Mesenchymal stem cell (in vitro differentiated cells and primary cell): ENCODE measurements at regions not wholly inside any gene's neighbourhood (a gene's known extent, or its start where the extent isn't known, plus 50 kb on each side); places are given as distances from the start of the nearest gene placed in this dataset.
"Not testable (repeated sequence)": the region's sequence is repeated elsewhere in the genome, so short reads cannot be mapped to it uniquely, and the experiment has no call there.

ENCODE experiments used
- DNase-seq: peaks from one replicate; pipeline ENCODE4 v3.0.0-alpha.2; 2013
- H2AFZ ChIP-seq: one replicate; pipeline ENCODE4 v1.6.1; 2013; ENCODE audit warnings: low read depth, mild to moderate bottlenecking, control low read depth, inconsistent platforms, low read length, moderate library complexity
- H2AK5ac ChIP-seq: 2 replicates; pipeline ENCODE4 v1.6.1; 2013; ENCODE audit warnings: low read length, moderate library complexity, mild to moderate bottlenecking, inconsistent platforms; ENCODE audit not compliant: severe bottlenecking
- H2BK120ac ChIP-seq: one replicate; pipeline ENCODE4 v1.6.1; 2013; ENCODE audit warnings: low read depth, mild to moderate bottlenecking, inconsistent platforms, low read length, moderate library complexity
- H2BK12ac ChIP-seq, 2 experiments: one replicate each; pipeline ENCODE4 v1.6.1; 2013; ENCODE audit warnings: inconsistent platforms in 2 of 2, low read length in 2 of 2, mild to moderate bottlenecking in 2 of 2, moderate library complexity in 2 of 2, control low read depth in 1 of 2
- H2BK15ac ChIP-seq: one replicate; pipeline ENCODE4 v1.6.1; 2013; ENCODE audit warnings: mild to moderate bottlenecking, low read depth, inconsistent platforms; ENCODE audit not compliant: poor library complexity, severe bottlenecking
- H2BK5ac ChIP-seq: 2 replicates; pipeline ENCODE4 v1.6.1; 2013; ENCODE audit warnings: low read depth, mild to moderate bottlenecking, low read length, control low read depth, inconsistent platforms; ENCODE audit not compliant: poor library complexity, severe bottlenecking
- H3K14ac ChIP-seq, 2 experiments: one replicate each; pipeline ENCODE4 v1.6.1; 2013; ENCODE audit warnings: inconsistent platforms in 2 of 2, low read length in 2 of 2, control low read depth in 1 of 2, mild to moderate bottlenecking in 1 of 2, moderate library complexity in 1 of 2
- H3K18ac ChIP-seq, 2 experiments: one replicate each; pipeline ENCODE4 v1.6.1; 2013; ENCODE audit warnings: inconsistent platforms in 2 of 2, low read length in 2 of 2, control low read depth in 1 of 2, low read depth in 1 of 2, mild to moderate bottlenecking in 1 of 2
- H3K23ac ChIP-seq, 2 experiments: one replicate each; pipeline ENCODE4 v1.6.1; 2013; ENCODE audit warnings: inconsistent platforms in 2 of 2, low read length in 2 of 2, mild to moderate bottlenecking in 2 of 2, moderate library complexity in 2 of 2, control low read depth in 1 of 2
- H3K27ac ChIP-seq: 2 replicates; pipeline ENCODE4 v1.5.1; 2013; ENCODE audit warnings: mild to moderate bottlenecking, moderate library complexity, low read length, control low read depth, inconsistent platforms; ENCODE audit not compliant: poor library complexity, severe bottlenecking
- H3K27me3 ChIP-seq, 2 experiments: 2 replicates each; pipeline versions ENCODE4 v1.6.1 to v1.7.0; 2013; ENCODE audit warnings: low read length in 2 of 2, mild to moderate bottlenecking in 2 of 2, moderate library complexity in 2 of 2, control low read depth in 1 of 2, inconsistent platforms in 1 of 2; ENCODE audit not compliant: control insufficient read depth in 1 of 2, insufficient read depth in 1 of 2
- H3K36me3 ChIP-seq, 2 experiments: 2 replicates each; pipeline versions ENCODE4 v1.6.1 to v1.7.0; 2013; ENCODE audit warnings: low read length in 2 of 2, control low read depth in 1 of 2, inconsistent platforms in 1 of 2, low read depth in 1 of 2, mild to moderate bottlenecking in 1 of 2; ENCODE audit not compliant: insufficient read depth in 2 of 2, control insufficient read depth in 1 of 2
- H3K4ac ChIP-seq, 2 experiments: one replicate each; pipeline ENCODE4 v1.6.1; 2013; ENCODE audit warnings: inconsistent platforms in 2 of 2, low read length in 2 of 2, mild to moderate bottlenecking in 2 of 2, moderate library complexity in 2 of 2, control low read depth in 1 of 2, low read depth in 1 of 2
- H3K4me1 ChIP-seq: 2 replicates; pipeline ENCODE4 v1.6.1; 2013; ENCODE audit warnings: low read depth, low read length, control low read depth; ENCODE audit not compliant: control insufficient read depth, insufficient read depth
- H3K4me2 ChIP-seq: 2 replicates; pipeline ENCODE4 v1.6.1; 2013; ENCODE audit warnings: low read length, mild to moderate bottlenecking, inconsistent platforms; ENCODE audit not compliant: poor library complexity, severe bottlenecking
- H3K4me3 ChIP-seq, 2 experiments: 2 replicates each; pipeline versions ENCODE4 v1.5.1 to v1.7.0; 2013; ENCODE audit warnings: low read length in 2 of 2, mild to moderate bottlenecking in 2 of 2, control low read depth in 1 of 2, low read depth in 1 of 2; ENCODE audit not compliant: insufficient read depth in 1 of 2
- H3K79me1 ChIP-seq: replicated peaks from 2 replicates; pipeline ENCODE4 v1.6.1; 2013; ENCODE audit warnings: mild to moderate bottlenecking, control low read depth, low read length, inconsistent platforms; ENCODE audit not compliant: poor library complexity, severe bottlenecking
- H3K9ac ChIP-seq: 2 replicates; pipeline ENCODE4 v1.7.0; 2013; ENCODE audit warnings: mild to moderate bottlenecking, low read length, moderate library complexity
- H3K9me3 ChIP-seq: 2 replicates; pipeline ENCODE4 v1.7.0; 2013; ENCODE audit warnings: mild to moderate bottlenecking, low read length; ENCODE audit not compliant: control insufficient read depth
- H4K8ac ChIP-seq: one replicate; pipeline ENCODE4 v1.6.1; 2013; ENCODE audit warnings: inconsistent platforms, mild to moderate bottlenecking, low read length, moderate library complexity
- H4K91ac ChIP-seq: one replicate; pipeline ENCODE4 v1.6.1; 2013; ENCODE audit warnings: mild to moderate bottlenecking, low read length, inconsistent platforms
- WGBS: methylation state at CpG from one replicate; pipeline ENCODE4 v1.1.7; 2013; ENCODE audit warnings: mixed read lengths; 5-methylcytosine and 5-hydroxymethylcytosine counted together

DNA sequence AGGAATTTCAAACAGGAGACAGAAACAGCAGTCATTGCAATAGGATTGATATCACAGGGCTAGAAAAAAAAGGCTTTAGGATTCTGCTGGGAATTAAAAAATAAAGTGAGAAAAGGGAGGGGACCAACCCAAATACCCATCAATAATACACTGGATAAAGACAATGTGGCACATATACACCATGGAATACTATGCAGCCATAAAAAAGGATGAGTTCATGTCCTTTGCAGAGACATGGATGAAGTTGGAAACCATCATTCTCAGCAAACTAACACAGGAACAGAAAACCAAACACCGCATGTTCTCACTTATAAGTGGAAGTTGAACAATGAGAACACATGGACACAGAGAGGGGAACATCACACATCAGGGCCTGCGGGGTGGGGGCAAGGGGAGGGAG, 86.9 kb upstream of the ODAD2 start:
- H2BK15ac ChIP-seq, H3K79me1 ChIP-seq, H3K23ac ChIP-seq, H3K9me3 ChIP-seq, H3K4ac ChIP-seq, H4K91ac ChIP-seq, H2BK12ac ChIP-seq, H2AFZ ChIP-seq, H3K36me3 ChIP-seq, H4K8ac ChIP-seq, H2AK5ac ChIP-seq, H3K4me1 ChIP-seq, H2BK5ac ChIP-seq, DNase-seq, H2BK120ac ChIP-seq, H3K4me2 ChIP-seq, H3K18ac ChIP-seq, H3K9ac ChIP-seq, H3K14ac ChIP-seq, H3K27me3 ChIP-seq, H3K4me3 ChIP-seq, H3K27ac ChIP-seq: not testable (repeated sequence)
- 100% methylated on average over 2 of the region's 2 CpGs for WGBS

DNA sequence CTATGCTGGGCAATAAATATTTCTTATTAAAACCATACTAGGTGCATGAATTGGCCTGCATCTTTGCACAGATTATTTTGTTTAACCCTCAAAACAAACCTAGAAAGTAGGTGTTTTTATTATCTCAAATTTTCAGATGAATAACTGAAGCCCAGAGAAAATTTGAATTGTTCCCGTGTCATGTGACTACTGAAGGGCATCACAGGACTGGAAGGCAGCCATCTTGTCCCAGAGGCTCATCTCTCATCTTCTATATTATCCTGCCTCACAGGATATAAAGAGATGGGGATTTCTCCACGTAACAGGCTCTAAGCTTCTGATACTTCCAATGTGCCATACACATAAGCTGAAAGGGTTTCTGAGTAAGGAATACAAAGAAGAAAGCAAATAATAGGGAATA, 84.0 kb upstream of the ODAD2 start:
- Histone ChIP-seq H2BK120ac (no peak overlapping the region), H3K27ac (no peak overlapping the region), H4K8ac (no peak overlapping the region), H2AFZ (no peak overlapping the region), H3K4me3 (no peak overlapping the region), H4K91ac (no peak overlapping the region), H3K79me1 (peaks cover 4% of the 10 kb centered on the region), H3K4me1 (no peaks in the 10 kb centered on the region), H3K4me2 (no peak overlapping the region), H3K27me3 (no peaks in the 10 kb centered on the region), H3K9me3 (no peaks in the 10 kb centered on the region), H3K4ac (no peak overlapping the region), H3K9ac (no peak overlapping the region), H3K36me3 (peaks cover 0 to 4% of the 10 kb centered on the region in 2 experiments), H2BK12ac (no peak overlapping the region), H2BK15ac (no peak overlapping the region), H2BK5ac (no peak overlapping the region), H2AK5ac (no peak overlapping the region), H3K23ac (no peak overlapping the region), H3K18ac (no peak overlapping the region), H3K14ac (no peak overlapping the region)
- DNase-seq: no peak
- WGBS: 100% methylated on average over 1 of the region's 2 CpGs

DNA sequence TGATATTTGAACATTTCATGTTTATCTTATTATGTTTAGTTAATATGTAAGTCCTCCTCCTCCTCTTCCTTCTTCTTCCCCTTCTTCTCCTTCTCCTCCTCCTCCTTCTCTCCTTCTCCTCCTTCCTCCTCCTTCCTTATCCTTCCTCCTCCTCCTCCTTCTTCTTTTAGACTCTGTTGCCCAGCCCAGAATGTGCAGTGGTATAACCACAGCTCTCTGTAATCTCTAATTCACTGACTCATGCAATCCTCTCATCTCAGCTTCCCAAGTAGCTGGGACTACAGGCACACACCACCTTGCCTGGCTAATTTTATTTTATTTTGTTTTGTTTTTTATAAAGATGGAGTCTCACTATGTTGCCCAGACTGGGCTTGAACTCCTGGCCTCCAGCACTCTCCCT, 83.4 kb upstream of the ODAD2 start:
- no peak overlapping the region for H2BK5ac ChIP-seq
- H3K9me3 ChIP-seq: no peaks in the 10 kb centered on the region
- H3K23ac ChIP-seq: no peak overlapping the region
- DNase-seq: peak; percentile 9
- H3K4me1 ChIP-seq: no peaks in the 10 kb centered on the region
- H2BK120ac ChIP-seq: no peak overlapping the region
- H3K27me3 ChIP-seq: no peaks in the 10 kb centered on the region
- H3K4me2 ChIP-seq: no peak overlapping the region
- H3K18ac ChIP-seq: no peak overlapping the region
- H2BK15ac ChIP-seq: no peak overlapping the region
- no peak overlapping the region for H3K4ac ChIP-seq
- no peak overlapping the region for H3K27ac ChIP-seq
- no peak overlapping the region for H2BK12ac ChIP-seq
- no peak overlapping the region for H4K91ac ChIP-seq
- no peak overlapping the region for H3K9ac ChIP-seq
- no peaks in the 10 kb centered on the region for H3K36me3 ChIP-seq
- no peak overlapping the region for H3K4me3 ChIP-seq
- no peak overlapping the region for H2AFZ ChIP-seq
- no peak overlapping the region for H2AK5ac ChIP-seq
- no peak overlapping the region for H4K8ac ChIP-seq
- H3K14ac ChIP-seq: no peak overlapping the region
- H3K79me1 ChIP-seq: peaks cover 4% of the 10 kb centered on the region

DNA sequence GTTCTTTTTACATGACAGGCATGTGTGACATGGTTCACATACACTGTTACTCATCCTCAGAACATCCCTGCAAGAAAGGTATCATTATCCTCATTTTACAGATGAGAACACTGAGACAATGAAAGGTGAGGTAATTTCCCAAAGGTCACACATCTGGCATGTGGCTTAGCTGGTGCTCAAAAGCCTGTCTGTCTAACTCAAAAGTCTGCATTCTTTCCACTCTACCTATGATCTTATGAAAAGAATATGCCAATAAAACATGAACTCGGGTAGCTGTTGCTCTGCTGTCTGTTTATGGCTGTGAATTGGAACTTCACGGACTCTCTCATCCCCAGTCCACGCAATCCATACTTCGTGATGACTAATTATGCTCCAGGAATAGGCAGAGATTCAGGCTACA, 79.0 kb upstream of the ODAD2 start:
- Histone ChIP-seq H3K9me3 (peaks cover 11% of the 10 kb centered on the region), H3K4me3 (no peak overlapping the region), H3K23ac (no peak overlapping the region), H4K8ac (no peak overlapping the region), H2BK120ac (no peak overlapping the region), H2BK5ac (no peak overlapping the region), H3K79me1 (peaks cover 2% of the 10 kb centered on the region), H3K9ac (no peak overlapping the region), H3K4me1 (no peaks in the 10 kb centered on the region), H3K27me3 (no peaks in the 10 kb centered on the region), H3K27ac (peak overlapping the region; percentile 86), H3K36me3 (peaks cover 0 to 5% of the 10 kb centered on the region in 2 experiments), H2BK12ac (no peak overlapping the region), H4K91ac (no peak overlapping the region), H2BK15ac (no peak overlapping the region), H2AFZ (no peak overlapping the region), H3K14ac (no peak overlapping the region), H3K4ac (no peak overlapping the region), H3K18ac (no peak overlapping the region), H2AK5ac (no peak overlapping the region), H3K4me2 (no peak overlapping the region)
- WGBS: 50% methylated on average over 4 of the region's 4 CpGs
- DNase-seq: peak; percentile 57
